ENCODE measurements at regions not wholly inside any gene's neighbourhood (a gene's known extent, or its start where the extent isn't known, plus 50 kb on each side); places are given as distances from the start of the nearest gene placed in this dataset.
"Not testable (repeated sequence)": the region's sequence is repeated elsewhere in the genome, so short reads cannot be mapped to it uniquely, and the experiment has no call there.

DNA sequence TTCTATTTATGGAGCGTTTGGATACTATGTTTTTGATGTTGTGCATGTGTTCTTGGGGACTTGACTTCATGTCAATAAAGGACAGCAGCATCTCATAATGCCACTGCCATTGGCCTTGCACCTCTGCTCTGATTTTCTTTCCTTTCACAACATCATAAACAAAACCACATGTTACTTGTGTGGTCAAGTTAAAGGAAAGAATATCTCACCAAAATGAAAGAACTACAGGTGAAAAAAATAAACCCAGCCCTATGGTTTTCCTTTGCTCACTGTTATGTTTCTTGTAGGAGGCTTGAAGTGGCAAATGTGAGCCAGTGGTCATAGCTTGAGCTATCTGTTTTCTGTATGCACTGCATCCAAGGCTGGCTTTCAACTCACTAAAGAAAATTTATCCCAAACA, 240.4 kb downstream of the KCNRG start:
- no peak for DNase-seq (ENCODE audit: low read depth in 2 of 2)

DNA sequence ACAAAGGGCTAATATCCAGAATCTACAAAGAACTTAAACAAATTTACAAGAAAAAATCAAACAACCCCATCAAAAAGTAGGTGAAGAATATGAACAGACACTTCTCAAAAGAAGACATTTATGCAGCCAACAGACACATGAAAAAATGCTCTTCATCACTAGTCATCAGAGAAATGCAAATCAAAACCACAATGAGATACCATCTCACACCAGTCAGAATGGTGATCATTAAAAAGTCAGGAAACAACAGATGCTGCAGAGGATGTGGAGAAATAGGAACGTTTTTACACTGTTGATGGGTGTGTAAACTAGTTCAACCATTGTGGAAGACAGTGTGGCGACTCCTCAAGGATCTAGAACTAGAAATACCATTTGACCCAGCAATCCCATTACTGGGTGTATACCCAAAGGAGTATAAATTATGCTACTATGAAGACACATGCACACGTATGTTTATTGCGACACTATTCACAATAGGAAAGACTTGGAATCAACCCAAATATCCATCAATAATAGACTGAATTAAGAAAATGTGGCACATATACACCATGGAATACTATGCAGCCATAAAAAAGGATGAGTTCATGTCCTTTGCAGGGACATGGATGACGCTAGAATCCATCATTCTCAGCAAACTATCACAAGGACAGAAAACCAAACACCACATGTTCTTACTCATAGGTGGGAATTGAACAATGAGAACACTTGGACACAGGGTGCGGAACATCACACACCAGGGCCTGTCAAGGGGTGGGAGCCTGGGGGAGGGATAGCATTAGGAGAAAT, 241.5 kb downstream of the KCNRG start:
- not testable (repeated sequence) for DNase-seq (ENCODE audit: low read depth in 2 of 2)

More for the DNA sequence above, 240.4 kb downstream of the KCNRG start:
- TF ChIP-seq, protein P1, sequence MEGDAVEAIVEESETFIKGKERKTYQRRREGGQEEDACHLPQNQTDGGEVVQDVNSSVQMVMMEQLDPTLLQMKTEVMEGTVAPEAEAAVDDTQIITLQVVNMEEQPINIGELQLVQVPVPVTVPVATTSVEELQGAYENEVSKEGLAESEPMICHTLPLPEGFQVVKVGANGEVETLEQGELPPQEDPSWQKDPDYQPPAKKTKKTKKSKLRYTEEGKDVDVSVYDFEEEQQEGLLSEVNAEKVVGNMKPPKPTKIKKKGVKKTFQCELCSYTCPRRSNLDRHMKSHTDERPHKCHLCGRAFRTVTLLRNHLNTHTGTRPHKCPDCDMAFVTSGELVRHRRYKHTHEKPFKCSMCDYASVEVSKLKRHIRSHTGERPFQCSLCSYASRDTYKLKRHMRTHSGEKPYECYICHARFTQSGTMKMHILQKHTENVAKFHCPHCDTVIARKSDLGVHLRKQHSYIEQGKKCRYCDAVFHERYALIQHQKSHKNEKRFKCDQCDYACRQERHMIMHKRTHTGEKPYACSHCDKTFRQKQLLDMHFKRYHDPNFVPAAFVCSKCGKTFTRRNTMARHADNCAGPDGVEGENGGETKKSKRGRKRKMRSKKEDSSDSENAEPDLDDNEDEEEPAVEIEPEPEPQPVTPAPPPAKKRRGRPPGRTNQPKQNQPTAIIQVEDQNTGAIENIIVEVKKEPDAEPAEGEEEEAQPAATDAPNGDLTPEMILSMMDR (IDR thresholded peaks at IDR 0.05; ENCODE audit: low read depth, low read length), result no peak
- no peak overlapping the region for H3K4me3 ChIP-seq (replicated peaks in 1 of 2; ENCODE audit: low read depth in 2 of 2, low read length in 2 of 2)

DNA sequence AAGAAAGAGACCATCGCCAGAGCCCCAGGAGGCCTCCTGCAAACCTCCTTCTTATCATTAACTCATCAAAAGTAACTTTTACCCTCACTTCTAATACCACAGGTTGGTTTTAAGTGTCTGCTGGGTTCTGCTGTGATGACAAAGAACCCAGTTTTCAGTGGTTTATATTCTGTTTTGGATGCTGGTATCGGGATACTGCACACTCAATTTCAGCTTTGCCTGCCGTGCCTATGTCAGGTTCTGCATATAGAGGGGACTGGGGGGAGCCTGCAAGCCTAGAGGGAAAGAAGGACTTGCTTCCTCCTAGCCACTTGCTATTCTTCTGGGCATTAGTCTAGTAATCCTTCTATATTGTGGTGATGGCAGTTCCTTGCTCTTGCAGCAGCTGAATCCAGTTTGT, 242.4 kb downstream of the KCNRG start:
- H3K4me3 ChIP-seq (replicated peaks in 1 of 2; ENCODE audit: low read depth in 2 of 2, low read length in 2 of 2), result no peak overlapping the region
- TF ChIP-seq, protein P1 (IDR thresholded peaks at IDR 0.05; ENCODE audit: low read depth, low read length), result no peak
- DNase-seq (ENCODE audit: low read depth in 2 of 2), result no peak

More for the DNA sequence above, 241.5 kb downstream of the KCNRG start:
- H3K4me3 ChIP-seq (replicated peaks in 1 of 2; ENCODE audit: low read depth in 2 of 2, low read length in 2 of 2), result not testable (repeated sequence)

DNA sequence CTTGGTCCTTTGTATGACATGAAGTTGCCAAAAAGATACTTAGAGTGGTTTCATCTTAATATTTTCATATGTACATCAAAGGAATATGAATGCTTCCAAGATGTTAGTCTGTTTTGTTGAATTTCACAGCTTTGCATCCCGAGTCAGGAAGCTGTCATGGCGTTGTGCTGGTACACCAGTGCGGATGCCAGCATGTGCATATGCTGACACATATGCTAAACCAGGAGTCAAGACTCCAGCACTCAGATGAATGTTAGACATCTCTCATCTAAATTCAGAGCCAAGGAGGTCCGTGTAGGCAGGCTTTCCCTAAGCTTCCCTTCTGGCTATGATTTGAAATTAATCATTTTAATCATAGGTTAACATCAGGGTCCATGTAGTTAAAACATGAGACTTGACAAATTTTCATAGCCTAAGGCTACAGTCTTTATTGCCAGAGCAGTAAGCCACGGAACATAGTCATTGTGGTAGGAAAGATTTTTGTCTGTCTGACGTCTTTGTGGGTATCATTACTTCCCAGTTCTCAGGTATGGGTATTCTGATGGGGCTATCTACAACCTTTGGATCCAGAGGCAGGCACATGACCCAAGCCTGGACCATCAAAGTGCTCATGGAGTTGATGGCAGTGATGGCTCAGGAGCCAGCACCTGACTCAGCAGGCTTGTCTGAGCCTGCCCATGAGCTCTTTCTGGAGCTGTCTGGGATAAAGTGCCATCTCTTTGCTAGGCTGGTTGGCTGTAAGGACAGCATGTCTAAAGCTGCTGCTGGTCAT, 246.1 kb downstream of the KCNRG start:
- TF ChIP-seq, protein P1 (IDR thresholded peaks at IDR 0.05; ENCODE audit: low read depth, low read length), result no peak
- no peak overlapping the region for H3K4me3 ChIP-seq (replicated peaks in 1 of 2; ENCODE audit: low read depth in 2 of 2, low read length in 2 of 2)
- DNase-seq (ENCODE audit: low read depth in 2 of 2), result no peak

DNA sequence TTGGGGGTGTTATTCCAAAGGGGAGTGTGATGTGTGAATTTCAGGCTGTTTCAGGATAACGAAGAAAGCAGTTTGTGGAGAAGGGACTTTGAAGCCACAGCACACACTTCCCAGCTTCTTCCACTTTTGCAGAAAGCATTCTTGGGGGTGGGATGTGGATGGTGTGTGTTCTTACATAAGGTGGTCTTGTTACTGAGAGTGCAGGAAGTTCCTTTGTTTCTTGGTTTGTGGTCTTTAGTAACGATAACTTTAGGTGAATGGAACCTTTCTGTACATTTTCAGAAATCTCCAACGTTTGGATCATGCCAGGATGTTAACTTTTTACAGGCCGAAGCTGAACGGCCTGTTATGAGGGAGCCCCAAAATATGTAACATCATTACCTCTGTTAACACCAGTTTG, 251.8 kb downstream of the KCNRG start:
- TF ChIP-seq, protein P1 (IDR thresholded peaks at IDR 0.05; ENCODE audit: low read depth, low read length), result no peak
- no peak overlapping the region for H3K4me3 ChIP-seq (replicated peaks in 1 of 2; ENCODE audit: low read depth in 2 of 2, low read length in 2 of 2)
- DNase-seq (ENCODE audit: low read depth in 2 of 2), result no peak

DNA sequence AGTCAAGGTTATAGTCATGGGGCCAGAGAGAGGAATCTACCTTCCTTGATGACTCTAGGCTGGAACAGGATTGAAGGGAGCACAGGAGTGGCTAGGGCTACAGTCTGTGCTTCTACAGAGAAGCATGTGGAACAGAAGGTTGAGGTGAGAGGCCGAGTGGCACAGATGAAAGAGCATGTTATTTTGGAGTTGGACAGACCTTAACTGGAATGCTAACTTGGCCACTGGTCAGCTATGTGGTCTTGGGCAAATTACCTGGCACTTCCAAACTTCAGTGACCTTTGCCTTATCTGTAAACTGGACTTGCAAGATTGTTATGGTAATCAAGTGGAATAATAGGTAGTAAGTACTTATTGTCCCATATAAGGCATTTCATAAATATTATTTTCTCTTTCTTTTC, 252.7 kb downstream of the KCNRG start:
- TF ChIP-seq, protein P1 (IDR thresholded peaks at IDR 0.05; ENCODE audit: low read depth, low read length), result no peak
- no peak overlapping the region for H3K4me3 ChIP-seq (replicated peaks in 1 of 2; ENCODE audit: low read depth in 2 of 2, low read length in 2 of 2)
- DNase-seq (ENCODE audit: low read depth in 2 of 2), result no peak

DNA sequence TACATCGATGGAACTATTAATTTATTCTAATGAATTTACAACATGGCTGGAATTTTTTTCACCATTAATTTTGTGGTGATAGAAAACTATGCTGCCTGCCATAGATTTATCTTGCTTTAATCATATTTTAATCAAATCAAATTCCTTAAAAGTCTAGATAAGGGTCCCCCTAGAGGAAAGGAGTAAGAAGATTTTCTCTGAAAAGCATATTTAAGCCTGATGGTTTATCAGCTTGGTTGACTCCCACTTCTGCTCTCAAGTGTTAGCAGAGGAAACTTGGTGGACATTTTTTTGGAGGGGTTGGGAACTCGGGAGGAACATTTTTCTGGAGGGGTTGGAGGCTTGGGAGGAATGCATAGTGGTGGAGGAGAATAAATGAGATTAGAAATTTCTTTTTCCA, 253.3 kb downstream of the KCNRG start:
- TF ChIP-seq, protein P1 (IDR thresholded peaks at IDR 0.05; ENCODE audit: low read depth, low read length), result peak; percentile 8
- DNase-seq (ENCODE audit: low read depth in 2 of 2), result peak; percentile 11 to 12
- no peak overlapping the region for H3K4me3 ChIP-seq (replicated peaks in 1 of 2; ENCODE audit: low read depth in 2 of 2, low read length in 2 of 2)
